HG03520 (cell line): ENCODE measurements at regions not wholly inside any gene's neighbourhood (a gene's known extent, or its start where the extent isn't known, plus 50 kb on each side); places are given as distances from the start of the nearest gene placed in this dataset.
"Not testable (repeated sequence)": the region's sequence is repeated elsewhere in the genome, so short reads cannot be mapped to it uniquely, and the experiment has no call there.

Experiments
- ATAC-seq: cut with Tn5 transposase; IDR thresholded peaks from one replicate; pipeline ENCODE4 v1.9.1; 2021; ENCODE audit warnings: mild to moderate bottlenecking, moderate library complexity; ENCODE audit not compliant: unreplicated experiment

GRCh38 chr9:40097992-40098391, 742.5 kb downstream of the SPATA31A1 start:
- not testable (repeated sequence) for ATAC-seq

DNA sequence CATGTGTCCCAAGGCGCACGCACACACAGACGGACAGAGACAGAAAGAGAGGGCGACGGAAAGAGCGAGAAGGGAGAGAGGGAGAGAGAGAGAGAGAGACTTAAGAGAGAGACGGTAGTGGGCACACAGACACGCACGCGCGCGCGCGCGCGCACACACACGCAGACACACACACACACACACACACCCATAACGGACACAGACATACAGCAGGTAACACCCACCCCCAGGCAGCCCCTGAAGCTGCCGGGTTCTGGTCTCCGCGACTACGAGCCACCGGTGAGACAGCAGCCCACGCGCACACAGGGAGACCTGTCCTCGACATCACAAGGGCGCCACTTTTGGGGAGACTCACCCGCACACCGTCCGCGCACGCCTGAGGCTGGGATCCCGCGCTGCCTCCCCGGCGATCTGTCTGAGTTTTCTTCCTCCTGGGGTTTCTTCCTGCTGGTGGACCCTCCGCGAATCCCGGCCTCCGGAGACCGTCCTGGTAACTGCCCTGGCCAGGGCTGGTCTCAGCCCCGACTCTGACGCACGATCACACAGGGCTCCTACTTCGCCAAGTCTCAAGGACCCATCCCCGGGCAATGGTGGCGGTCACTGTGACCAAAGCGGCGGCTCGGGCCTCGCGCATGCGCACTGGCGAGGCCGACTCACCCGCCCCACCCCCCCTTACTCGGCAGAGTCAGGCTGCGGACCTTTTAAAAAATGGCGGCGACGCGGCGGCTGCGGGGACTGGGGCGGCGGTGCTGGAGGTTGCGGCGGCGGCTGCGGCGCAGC, 750.7 kb downstream of the SPATA31A1 start:
- ATAC-seq = not testable (repeated sequence)

DNA sequence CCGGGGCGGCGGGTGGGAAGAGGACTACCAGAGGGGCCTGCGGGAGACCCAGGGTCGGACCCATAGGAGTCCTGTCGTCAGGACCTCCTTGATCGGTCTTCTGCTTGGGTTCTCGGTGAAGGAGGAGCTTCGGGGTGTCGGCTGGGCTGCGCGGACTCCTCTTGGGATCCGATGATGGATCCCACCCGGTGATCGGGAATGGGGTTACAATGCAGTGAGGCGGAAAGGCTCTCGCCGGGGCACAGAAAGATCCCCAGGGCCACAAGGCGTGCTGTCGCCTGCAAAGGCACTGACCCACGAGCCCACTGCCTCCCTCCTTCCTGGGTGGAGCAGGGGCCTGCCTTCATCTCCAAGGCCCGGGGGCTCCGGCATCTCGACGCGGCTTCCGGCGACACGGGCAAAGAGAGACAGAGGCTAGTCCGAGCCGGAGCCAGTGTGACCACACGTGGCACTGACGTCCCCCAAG, 751.3 kb downstream of the SPATA31A1 start:
- not testable (repeated sequence) for ATAC-seq

DNA sequence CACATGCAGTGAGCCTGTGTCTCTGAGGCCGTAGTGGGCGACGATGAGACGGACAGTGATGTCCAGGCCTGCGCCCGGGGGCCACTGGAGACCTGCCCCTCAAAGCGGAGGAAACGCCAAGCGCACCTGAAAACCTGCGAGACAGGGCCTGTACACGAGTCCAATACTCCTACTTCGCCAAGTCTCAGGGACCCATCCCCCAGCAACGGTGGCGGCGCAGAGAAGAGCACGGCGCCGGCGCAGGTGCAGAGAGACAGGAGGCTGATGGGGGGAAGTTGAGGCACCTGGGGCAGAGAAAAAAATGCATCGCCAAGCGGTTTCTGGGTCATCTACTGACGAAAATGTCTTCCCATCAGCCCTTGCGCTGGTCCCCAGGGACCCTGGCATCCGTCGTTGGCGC, 751.8 kb downstream of the SPATA31A1 start:
- not testable (repeated sequence) for ATAC-seq

- not testable (repeated sequence) for ATAC-seq
These were observed 753.0 kb downstream of the SPATA31A1 start for GRCh38 chr9:40108465-40108864.

- ATAC-seq = not testable (repeated sequence)
These were observed 755.3 kb downstream of the SPATA31A1 start for GRCh38 chr9:40110751-40111150.

- ATAC-seq = not testable (repeated sequence)
These were observed 756.1 kb downstream of the SPATA31A1 start for GRCh38 chr9:40111571-40111970.

- ATAC-seq = not testable (repeated sequence)
These were observed 775.1 kb downstream of the SPATA31A1 start for GRCh38 chr9:40130598-40130997.

- peak; percentile 67 for ATAC-seq
These were observed 813.7 kb downstream of the SPATA31A1 start for GRCh38 chr9:40169204-40169603.

- not testable (repeated sequence) for ATAC-seq
These were observed 817.8 kb downstream of the SPATA31A1 start for GRCh38 chr9:40173316-40173715.

DNA sequence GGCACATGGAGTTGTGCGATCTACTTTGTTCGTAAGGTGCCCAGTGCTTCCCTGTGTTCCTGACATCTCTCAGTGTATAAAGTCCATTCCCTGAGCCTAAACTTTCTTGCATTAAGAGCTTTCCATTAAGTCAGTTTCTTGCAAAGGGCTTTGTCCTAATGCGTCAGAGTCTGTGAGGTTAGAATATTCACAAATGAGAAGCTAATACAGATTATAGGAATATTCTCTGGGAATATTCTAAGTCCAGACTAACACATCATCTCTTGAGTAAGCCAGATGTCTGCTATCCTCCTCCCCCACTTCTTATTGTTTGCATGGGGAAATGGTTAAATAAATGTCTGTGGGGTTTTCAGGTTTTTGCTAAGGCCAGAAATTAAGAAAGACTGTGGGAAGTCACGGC, 818.6 kb downstream of the SPATA31A1 start:
- ATAC-seq = not testable (repeated sequence)

GRCh38 chr9:40177403-40177802, 821.9 kb downstream of the SPATA31A1 start:
- ATAC-seq = not testable (repeated sequence)

DNA sequence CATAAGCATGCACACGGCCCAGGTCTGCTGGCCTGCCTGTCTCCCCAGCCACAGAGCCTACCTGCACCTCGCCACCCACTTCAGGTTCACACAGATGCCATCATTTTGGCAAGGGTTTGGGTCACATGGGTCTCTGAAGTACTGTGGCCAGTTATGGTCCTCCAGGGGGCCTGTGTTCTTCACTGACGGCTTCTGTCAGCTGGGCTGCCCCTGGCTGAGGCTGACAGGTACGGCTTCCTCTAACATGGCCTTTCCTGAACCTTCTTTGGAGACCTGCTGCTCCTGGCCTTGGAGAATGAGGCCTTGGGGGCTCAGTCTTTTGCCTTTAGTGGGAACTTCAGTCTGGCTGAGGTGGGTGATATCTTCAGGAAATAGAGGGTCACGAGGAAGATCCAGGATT, 835.9 kb downstream of the SPATA31A1 start:
- ATAC-seq = not testable (repeated sequence)

DNA sequence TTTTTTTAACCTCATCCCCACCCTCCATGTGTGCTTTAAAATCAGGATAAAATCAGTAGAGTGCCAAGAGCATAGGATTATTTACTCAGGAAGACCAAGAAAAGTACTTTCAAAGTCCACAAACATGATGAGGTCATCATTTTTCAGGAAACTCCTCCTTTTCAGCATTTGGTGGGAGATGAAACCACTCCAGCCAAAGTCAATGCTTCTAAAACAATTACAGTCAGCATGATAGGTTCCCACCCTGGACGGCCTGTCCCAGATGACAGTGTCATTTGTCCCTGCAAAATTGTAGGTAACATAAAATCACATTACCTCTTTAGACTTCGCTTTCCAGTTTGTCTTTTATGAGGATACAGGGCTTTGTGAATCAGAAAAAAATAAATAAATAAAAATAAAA, 836.7 kb downstream of the SPATA31A1 start:
- not testable (repeated sequence) for ATAC-seq

GRCh38 chr9:40196165-40196714, 840.8 kb downstream of the SPATA31A1 start:
- ATAC-seq = not testable (repeated sequence)

GRCh38 chr9:40196803-40197202, 841.3 kb downstream of the SPATA31A1 start:
- ATAC-seq = not testable (repeated sequence)

DNA sequence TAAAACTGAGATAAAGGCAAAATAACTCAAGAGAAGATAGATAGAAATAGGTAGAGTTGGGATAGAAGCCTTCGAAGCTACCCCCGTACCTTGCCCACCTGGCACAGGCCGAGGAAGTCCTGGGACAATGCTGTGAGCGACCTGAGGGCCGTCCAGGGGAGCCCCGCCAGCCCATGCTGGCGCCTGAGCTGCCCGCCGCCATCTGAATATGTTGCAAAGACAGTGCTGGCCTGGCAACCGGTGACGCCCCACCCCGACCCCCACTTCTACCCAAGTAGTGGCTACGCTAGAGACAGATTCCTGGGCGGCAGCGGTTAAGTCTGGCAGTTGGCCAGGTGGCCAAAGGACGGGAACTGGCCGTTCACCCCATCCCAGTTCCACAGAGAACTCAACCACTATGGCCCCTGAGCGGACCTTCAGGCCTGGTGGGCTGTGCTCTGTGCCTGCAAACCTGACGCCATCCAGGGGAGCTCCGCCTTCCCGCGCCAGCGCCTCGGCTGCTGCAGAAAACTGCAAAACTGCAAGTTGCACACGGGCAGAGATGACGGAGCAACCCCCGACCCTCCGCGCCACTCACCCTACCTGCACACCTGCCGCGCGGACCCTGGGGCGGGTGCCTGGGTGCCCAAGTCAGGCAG, 866.2 kb downstream of the SPATA31A1 start:
- not testable (repeated sequence) for ATAC-seq

DNA sequence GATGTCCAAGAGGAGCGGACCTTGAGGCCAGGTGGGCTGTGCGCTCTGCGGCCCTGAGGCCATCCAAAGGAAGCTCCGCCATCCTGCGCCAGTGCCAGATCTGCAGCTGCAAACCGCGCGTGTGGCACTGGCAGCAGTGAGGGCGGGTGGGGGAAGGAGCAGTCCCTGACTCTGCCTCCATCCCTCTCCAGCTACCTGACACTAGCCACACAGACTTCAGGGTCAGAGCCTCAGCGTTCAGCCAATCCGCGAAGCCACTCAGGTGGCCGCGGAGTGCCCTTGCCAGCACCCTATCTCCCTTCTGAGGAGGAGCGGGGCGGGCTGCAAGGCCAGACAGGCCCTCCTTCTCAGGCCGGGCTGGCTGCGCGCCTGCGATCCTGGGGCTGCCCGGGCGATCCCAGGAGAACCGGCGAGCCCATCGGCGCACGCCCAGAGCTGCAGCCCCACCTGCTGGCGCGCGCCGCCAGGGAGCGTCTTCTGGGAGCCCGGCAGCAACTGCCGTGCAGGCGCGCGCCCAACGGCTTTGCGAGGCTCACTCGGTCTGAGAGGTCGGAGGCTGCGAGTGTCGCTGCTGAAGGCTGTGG, 867.2 kb downstream of the SPATA31A1 start:
- not testable (repeated sequence) for ATAC-seq

DNA sequence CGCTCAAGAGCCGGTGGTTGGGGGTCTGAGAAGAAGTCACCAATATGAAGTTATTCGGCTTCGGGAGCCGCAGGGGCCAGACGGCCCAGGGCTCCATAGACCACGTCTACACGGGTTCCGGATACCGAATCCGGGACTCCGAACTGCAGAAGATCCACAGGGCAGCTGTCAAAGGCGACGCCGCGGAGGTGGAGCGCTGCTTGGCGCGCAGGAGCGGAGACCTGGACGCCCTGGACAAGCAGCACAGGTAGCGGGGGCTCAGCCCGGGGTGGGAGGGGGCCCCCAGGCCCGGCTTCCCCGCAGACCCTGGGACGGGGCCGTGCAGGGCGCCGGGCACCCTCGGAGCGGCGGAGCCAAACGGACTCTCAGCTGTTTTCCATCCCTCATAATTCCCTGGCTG, 867.9 kb downstream of the SPATA31A1 start:
- ATAC-seq = not testable (repeated sequence)
